GM18861 (cell line): ENCODE measurements at regions not wholly inside any gene's neighbourhood (a gene's known extent, or its start where the extent isn't known, plus 50 kb on each side); places are given as distances from the start of the nearest gene placed in this dataset.
"Not testable (repeated sequence)": the region's sequence is repeated elsewhere in the genome, so short reads cannot be mapped to it uniquely, and the experiment has no call there.

Experiments used
- ATAC-seq: cut with Tn5 transposase; IDR thresholded peaks from one replicate; pipeline ENCODE4 v1.9.1; 2021; ENCODE audit not compliant: unreplicated experiment

GRCh38 chr4:159547645-159548308, 444.9 kb downstream of the RAPGEF2 start:
- no peak for ATAC-seq

DNA sequence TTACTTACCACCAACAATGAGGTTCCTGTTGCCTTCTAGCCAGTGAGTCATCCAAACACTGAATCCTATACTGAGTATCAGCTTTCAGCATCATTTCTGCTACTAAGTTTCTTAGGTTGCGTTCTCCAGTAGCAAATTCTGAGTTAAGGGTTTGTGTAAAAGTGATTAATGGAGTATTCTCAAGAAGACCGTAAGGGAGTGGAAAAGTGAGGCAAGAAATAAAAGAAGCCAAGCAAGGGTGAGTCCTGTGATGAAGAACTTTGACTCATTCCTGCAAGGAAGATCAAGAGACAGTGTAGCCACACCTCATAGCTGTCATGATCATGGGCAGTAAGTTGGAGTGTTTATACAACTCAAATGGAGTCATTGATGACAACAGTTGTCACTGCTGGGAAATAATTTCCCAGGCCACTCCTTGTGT, 446.2 kb downstream of the RAPGEF2 start:
- ATAC-seq = no peak

- no peak for ATAC-seq
Observed at GRCh38 chr4:159551281-159551680, 448.4 kb downstream of the RAPGEF2 start.

- ATAC-seq = no peak
Observed at GRCh38 chr4:159552979-159553768, 450.3 kb downstream of the RAPGEF2 start.

DNA sequence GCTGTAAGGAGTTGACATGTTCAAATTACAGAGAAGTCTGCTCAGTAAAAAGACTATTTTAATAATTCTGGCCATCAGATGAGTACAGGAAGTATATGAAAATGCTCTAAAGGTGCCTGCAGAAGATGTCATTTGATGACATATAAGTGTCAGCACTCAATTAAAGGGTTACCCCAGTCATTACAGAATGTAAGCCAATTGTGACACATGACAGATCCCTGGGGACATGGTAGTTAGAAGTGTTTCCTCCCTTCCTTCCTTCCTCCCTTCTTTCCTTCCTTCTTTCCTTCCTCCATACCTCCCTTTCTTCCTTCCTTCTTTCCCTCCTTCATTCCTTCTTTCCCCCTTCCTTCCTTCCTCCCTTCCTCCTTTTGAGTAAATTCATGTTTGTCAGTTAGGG, 453.0 kb downstream of the RAPGEF2 start:
- ATAC-seq = no peak

DNA sequence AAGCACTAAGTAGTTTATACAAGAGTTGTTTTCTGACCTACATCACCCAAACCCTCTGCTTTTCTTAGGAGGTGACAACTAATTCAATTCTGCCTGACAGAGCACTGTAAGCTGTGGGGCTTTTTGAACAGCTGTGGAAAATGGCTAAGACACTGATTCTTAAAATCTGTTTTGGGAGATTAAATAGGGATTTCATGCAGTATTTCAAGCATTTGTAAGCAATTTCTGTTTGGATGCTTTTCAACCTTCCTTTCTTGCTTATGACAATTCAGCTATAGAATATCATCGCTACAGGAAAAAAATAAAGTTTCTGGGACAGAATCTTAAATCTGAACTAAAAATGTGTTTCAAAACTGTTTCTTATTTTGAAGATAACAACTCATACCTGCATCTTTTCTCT, 459.5 kb downstream of the RAPGEF2 start:
- no peak for ATAC-seq

DNA sequence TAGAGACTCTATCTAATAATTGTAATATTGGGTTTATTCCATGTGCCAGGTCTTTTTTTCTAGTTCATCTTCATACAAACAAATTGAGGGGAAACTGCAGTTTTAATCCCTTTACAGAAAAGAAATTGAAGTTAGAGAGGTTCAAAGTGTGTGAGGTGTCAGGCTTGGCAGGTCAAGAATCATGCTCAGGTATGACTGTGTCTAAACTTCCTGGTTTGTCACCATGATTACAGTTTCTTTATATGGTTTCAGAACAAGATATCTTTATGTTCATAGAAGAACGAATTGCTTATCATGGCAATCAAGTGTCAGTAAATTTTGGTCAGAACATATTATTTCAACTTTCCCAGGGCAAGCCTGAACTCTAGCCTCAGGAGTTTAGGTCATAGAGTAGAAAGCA, 460.4 kb downstream of the RAPGEF2 start:
- no peak for ATAC-seq

DNA sequence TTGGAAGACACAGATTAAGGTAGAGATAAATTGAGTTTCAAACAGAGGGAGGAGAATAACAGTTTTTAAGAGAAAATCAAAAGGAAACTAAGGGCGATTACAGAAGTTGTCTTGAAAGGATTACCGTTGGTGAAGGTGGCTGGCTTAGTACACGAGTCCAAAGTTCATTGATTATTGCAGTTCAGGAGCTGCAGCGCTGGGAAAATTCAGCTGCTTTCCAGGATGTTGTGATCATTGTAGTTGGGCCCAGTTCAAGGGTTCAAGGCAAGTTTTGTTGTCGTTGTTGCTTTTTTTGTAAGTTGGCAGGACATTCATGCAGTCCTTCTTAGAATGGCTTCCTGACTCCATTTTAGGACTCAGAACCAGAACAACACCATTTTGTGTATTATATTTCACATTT, 461.7 kb downstream of the RAPGEF2 start:
- no peak for ATAC-seq

DNA sequence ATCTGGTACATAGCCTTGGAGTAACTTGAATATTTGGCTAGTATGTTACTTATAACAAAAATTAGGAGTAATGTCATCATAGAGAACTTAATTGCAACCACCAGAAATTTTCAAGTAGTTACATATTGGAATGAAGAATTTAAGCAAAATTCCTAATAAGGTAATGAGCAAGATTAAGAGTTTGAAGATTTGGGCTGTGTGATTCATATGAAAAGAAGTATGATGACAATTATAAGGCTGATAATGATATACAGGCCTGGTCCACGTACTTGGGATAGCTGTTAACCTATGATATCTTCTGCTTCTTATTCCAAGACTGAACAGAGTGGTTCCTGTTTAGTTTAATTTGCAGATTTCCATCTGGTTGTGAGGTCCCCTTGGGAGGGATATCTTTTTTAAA, 463.9 kb downstream of the RAPGEF2 start:
- ATAC-seq = no peak

GRCh38 chr4:159577241-159577640, 474.4 kb downstream of the RAPGEF2 start:
- no peak for ATAC-seq

DNA sequence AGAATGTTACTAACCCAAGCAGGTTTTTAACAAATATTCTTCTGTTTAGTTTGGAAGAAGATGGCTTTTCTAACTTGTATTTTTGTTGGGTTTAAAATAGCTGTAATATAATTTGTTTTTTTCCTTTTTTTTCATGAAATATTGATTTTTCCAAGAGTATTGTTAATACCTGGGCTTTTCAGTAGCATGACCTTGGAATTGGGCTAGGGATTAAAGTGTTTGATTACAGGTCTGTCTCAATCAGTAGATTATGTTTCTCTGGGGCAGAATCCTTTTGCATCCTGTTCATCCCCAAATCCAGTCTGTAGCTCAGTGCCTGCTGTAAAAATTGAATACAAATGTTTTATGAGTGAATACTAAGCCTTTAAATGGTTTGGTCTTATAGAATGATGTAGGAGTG, 479.8 kb downstream of the RAPGEF2 start:
- ATAC-seq = no peak

- no peak for ATAC-seq
Observed at GRCh38 chr4:159592898-159593556, 490.1 kb downstream of the RAPGEF2 start.

DNA sequence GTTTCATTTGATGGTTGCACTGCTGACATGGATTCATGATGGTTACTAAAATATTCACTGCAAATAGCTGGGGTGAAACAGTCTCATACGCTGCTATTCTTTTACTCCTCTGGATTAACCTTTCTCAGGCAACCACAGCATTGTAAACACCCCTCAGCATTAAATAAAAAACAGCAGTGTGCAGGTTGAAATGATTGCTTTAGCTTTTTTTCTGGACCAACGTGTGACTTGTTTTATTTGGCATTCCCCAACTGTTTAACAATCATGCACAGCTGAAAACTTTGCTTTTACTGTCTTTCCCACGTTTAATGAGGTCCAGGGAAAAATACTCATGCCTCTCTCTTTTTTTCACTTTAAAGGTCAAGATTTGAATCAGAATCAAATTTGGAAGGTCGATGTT, 490.8 kb downstream of the RAPGEF2 start:
- no peak for ATAC-seq

DNA sequence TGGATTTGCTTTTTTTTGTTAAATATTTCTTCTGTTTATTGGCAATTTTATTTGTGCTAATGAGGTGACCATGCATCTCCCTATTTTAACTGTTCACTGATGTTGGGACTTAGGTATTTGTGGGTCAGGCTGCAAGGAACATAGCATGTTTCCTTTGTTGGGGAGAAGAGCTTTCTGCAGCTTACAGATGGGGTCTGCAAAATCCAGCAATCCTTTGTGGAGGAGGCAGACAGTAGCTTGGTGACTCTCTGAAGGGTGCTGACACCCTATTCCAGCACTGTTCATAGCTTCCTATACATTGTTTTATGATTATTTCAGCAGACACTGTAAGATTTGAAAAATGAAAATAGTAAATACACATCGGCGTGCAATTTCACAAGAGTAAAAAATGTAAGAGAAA, 491.7 kb downstream of the RAPGEF2 start:
- no peak for ATAC-seq

DNA sequence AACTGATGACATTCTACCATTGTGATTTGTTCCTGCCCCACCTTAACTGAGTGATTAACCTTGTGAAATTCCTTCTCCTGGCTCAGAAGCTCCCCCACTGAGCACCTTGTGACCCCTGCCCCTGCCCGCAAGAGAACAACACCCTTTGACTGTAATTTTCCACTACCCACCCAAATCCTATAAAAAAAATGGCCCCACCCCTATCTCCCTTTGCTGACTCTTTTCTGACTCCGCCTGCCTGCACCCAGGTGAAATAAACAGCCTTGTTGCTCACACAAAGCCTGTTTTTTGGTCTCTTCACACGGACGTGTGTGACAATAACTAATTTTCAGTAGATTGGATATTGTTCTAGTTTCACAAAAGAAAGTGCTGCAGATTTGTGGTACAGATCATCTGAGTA, 492.2 kb downstream of the RAPGEF2 start:
- ATAC-seq = not testable (repeated sequence)

- ATAC-seq = no peak
Observed at GRCh38 chr4:159598602-159599001, 495.7 kb downstream of the RAPGEF2 start.

GRCh38 chr4:159600061-159600460, 497.2 kb downstream of the RAPGEF2 start:
- no peak for ATAC-seq

- ATAC-seq = no peak
Observed at GRCh38 chr4:159604781-159605180, 501.9 kb downstream of the RAPGEF2 start.

- ATAC-seq = no peak
Observed at GRCh38 chr4:159606835-159607234, 504.0 kb downstream of the RAPGEF2 start.

- no peak for ATAC-seq
Observed at GRCh38 chr4:159607809-159608208, 504.9 kb downstream of the RAPGEF2 start.

DNA sequence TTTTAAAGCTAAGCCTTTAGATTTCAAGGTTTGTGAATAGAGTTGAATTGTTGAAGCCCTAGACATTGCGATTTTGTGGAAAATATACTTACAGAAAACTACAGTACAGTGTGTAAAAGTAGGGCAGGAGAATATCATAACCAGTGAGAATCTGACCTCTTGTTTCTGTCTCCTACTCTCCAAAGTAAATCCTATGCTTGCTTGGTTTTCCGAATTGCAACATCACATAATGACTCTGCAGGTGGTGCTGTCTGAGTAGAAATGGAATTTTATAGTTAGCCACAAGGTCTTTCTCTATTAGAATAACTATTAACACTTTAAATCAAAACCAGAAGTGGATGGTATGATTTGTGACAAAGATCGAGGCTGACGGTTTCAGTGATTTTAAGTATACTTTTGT, 505.6 kb downstream of the RAPGEF2 start:
- no peak for ATAC-seq

DNA sequence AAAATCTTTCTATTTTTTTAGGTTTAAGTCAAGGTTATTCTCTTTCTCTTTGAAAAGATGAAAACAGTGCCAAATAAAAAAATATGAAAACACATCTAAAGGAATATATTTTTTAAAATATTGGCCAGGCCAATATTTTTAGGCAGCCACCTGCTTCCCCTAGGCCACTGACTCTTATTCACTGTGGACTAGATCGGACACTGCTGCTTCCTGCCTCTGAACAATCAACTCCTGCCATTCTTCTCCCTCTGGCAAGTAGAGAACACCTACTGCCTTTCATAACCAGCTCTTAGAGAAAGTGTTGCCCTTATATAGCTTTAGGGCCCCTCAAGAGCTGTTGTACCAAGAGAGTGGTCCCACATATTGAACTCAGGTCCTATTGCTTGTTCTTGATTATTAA, 529.2 kb downstream of the RAPGEF2 start:
- no peak for ATAC-seq
